Kidney glomerular epithelial cell (primary cell): ENCODE measurements at regions not wholly inside any gene's neighbourhood (a gene's known extent, or its start where the extent isn't known, plus 50 kb on each side); places are given as distances from the start of the nearest gene placed in this dataset.

Experiments used
- DNase-seq: peaks from one replicate; lab custom pipeline; 2025; lab: John Stamatoyannopoulos, UW

- no peak for DNase-seq
Observed at GRCh38 chr5:56320686-56321085, 87.6 kb upstream of the ANKRD55 start.

- no peak for DNase-seq
Observed at GRCh38 chr5:56319526-56320181, 86.5 kb upstream of the ANKRD55 start.

- no peak for DNase-seq
Observed at GRCh38 chr5:56317923-56318561, 84.9 kb upstream of the ANKRD55 start.

GRCh38 chr5:56316299-56316994 is 83.3 kb upstream of the ANKRD55 start:
- DNase-seq = no peak

- no peak for DNase-seq
Observed at GRCh38 chr5:56314529-56314928, 81.4 kb upstream of the ANKRD55 start.

- DNase-seq = no peak
Observed at GRCh38 chr5:56313596-56313995, 80.5 kb upstream of the ANKRD55 start.

- DNase-seq = no peak
Observed at GRCh38 chr5:56313004-56313531, 79.9 kb upstream of the ANKRD55 start.

- no peak for DNase-seq
Observed at GRCh38 chr5:56311306-56311905, 78.3 kb upstream of the ANKRD55 start.

GRCh38 chr5:56310711-56311204 is 77.6 kb upstream of the ANKRD55 start:
- DNase-seq = no peak

- DNase-seq = no peak
Observed at GRCh38 chr5:56309262-56309826, 76.2 kb upstream of the ANKRD55 start.

- no peak for DNase-seq
Observed at GRCh38 chr5:56307714-56308333, 74.7 kb upstream of the ANKRD55 start.

- DNase-seq = no peak
Observed at GRCh38 chr5:56306433-56307150, 73.5 kb upstream of the ANKRD55 start.

GRCh38 chr5:56305001-56305950 is 72.1 kb upstream of the ANKRD55 start:
- DNase-seq = no peak

GRCh38 chr5:56303511-56303910 is 70.4 kb upstream of the ANKRD55 start:
- DNase-seq = no peak

GRCh38 chr5:56302027-56302426 is 68.9 kb upstream of the ANKRD55 start:
- DNase-seq = no peak

GRCh38 chr5:56301069-56301468 is 67.9 kb upstream of the ANKRD55 start:
- no peak for DNase-seq

- DNase-seq = no peak
Observed at GRCh38 chr5:56299212-56299611, 66.1 kb upstream of the ANKRD55 start.

- no peak for DNase-seq
Observed at GRCh38 chr5:56298336-56299090, 65.4 kb upstream of the ANKRD55 start.

- DNase-seq = no peak
Observed at GRCh38 chr5:56297851-56298250, 64.7 kb upstream of the ANKRD55 start.
